Activated CD4-positive, alpha-beta memory T cell treated with anti-CD3 and anti-CD28 coated beads for 36 hours (primary cell): ENCODE measurements at regions not wholly inside any gene's neighbourhood (a gene's known extent, or its start where the extent isn't known, plus 50 kb on each side); places are given as distances from the start of the nearest gene placed in this dataset.

Experiments
- CTCF ChIA-PET: fragments of 350-600 bp; sonication (Branson Sonifier 250); formaldehyde crosslinking; loops from one replicate; lab custom pipeline; 2021; ENCODE audit warnings: antibody characterized with exemption, inconsistent platforms; lab: Charles Lee
- POLR2A ChIA-PET: fragments of 350-600 bp; sonication (Branson Sonifier 250); formaldehyde crosslinking; loops from one replicate; lab custom pipeline; 2021; ENCODE audit warnings: antibody characterized with exemption; lab: Charles Lee
- DNase-seq: peaks from one replicate; pipeline ENCODE4 v3.0.0-alpha.2; 2020
- H3K27ac Mint-ChIP-seq: one replicate; pipeline ENCODE4 v1.8.0; 2021; ENCODE audit warnings: mixed read lengths
- H3K27me3 Mint-ChIP-seq: one replicate; pipeline ENCODE4 v1.8.0; 2021; ENCODE audit warnings: mixed read lengths
- H3K36me3 Mint-ChIP-seq: one replicate; pipeline ENCODE4 v1.8.0; 2021; ENCODE audit warnings: mixed read lengths
- H3K4me1 Mint-ChIP-seq: one replicate; pipeline ENCODE4 v1.8.0; 2021; ENCODE audit warnings: low read depth, mixed read lengths
- H3K4me3 Mint-ChIP-seq: one replicate; pipeline ENCODE4 v1.8.0; 2021; ENCODE audit warnings: mild to moderate bottlenecking, mixed read lengths
- H3K9me3 Mint-ChIP-seq: one replicate; pipeline ENCODE4 v1.8.0; 2021; ENCODE audit warnings: mixed read lengths
- intact Hi-C: fragments of 100-400 bp; cut with micrococcal nuclease; formaldehyde crosslinking; loops from one replicate; pipeline ENCODE4 v1.15.1; 2023

DNA sequence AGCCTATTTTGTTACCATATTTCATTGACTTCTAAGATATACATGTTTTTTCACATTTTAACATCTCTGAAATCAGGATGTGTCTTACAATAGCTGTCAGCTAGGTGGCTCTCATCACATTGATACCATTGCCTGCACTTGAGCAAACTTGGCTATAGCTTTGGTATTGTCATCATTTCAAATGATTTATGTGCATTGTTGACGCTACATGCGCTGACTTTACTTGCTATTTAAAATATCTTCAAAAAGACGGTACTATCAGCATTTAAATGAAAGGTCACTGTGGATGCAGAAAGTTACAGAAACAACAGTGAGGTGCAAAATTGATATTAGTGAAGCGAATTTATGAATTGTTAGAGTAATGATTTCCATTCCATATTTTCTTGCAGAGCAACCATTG lies 54.0 kb upstream of the ABHD2 start:
- Mint-ChIP-seq H3K4me3 (no peak overlapping the region), H3K36me3 (no peaks in the 10 kb centered on the region), H3K27ac (no peak overlapping the region), H3K9me3 (no peaks in the 10 kb centered on the region), H3K4me1 (no peaks in the 10 kb centered on the region), H3K27me3 (peaks cover 15% of the 10 kb centered on the region)
- intact Hi-C loops, result no loop called here
- ChIA-PET CTCF (interaction anchor here (1.1 kb wide), 1 partner anchor 144 kb away, joined by 5 read pairs; no protein-coding TSS in a partner anchor), POLR2A (no interaction called here)
- DNase-seq, result no peak

- no peak overlapping the region for H3K4me3 Mint-ChIP-seq
- ChIA-PET CTCF (no interaction called here), POLR2A (no interaction called here)
- intact Hi-C loops, result no loop called here
- no peak for DNase-seq
- peaks cover 15% of the 10 kb centered on the region for H3K27me3 Mint-ChIP-seq
- no peaks in the 10 kb centered on the region for H3K4me1 Mint-ChIP-seq
- H3K36me3 Mint-ChIP-seq, result no peaks in the 10 kb centered on the region
- no peaks in the 10 kb centered on the region for H3K9me3 Mint-ChIP-seq
- H3K27ac Mint-ChIP-seq, result no peak overlapping the region
Measured at GRCh38 chr15:89035150-89035549, 53.1 kb upstream of the ABHD2 start.

GRCh38 chr15:89035658-89036057 lies 52.6 kb upstream of the ABHD2 start:
- intact Hi-C loops, result no loop called here
- Mint-ChIP-seq H3K4me1 (peaks cover 3% of the 10 kb centered on the region), H3K9me3 (no peaks in the 10 kb centered on the region), H3K4me3 (no peak overlapping the region), H3K27me3 (peaks cover 15% of the 10 kb centered on the region), H3K27ac (no peak overlapping the region), H3K36me3 (no peaks in the 10 kb centered on the region)
- ChIA-PET POLR2A (no interaction called here), CTCF (no interaction called here)
- DNase-seq, result no peak

- peaks cover 3% of the 10 kb centered on the region for H3K4me1 Mint-ChIP-seq
- H3K4me3 Mint-ChIP-seq, result no peak overlapping the region
- no peak overlapping the region for H3K27ac Mint-ChIP-seq
- intact Hi-C loops, result no loop called here
- DNase-seq, result no peak
- H3K9me3 Mint-ChIP-seq, result no peaks in the 10 kb centered on the region
- ChIA-PET CTCF (interaction anchor here (0.6 kb wide), 1 partner anchor 98 kb away, joined by 3 read pairs; no protein-coding TSS in a partner anchor), POLR2A (no interaction called here)
- no peaks in the 10 kb centered on the region for H3K36me3 Mint-ChIP-seq
- peaks cover 15% of the 10 kb centered on the region for H3K27me3 Mint-ChIP-seq
Measured at GRCh38 chr15:89038146-89038545, 50.1 kb upstream of the ABHD2 start.
